ENCODE measurements at regions not wholly inside any gene's neighbourhood (a gene's known extent, or its start where the extent isn't known, plus 50 kb on each side); places are given as distances from the start of the nearest gene placed in this dataset.

DNA sequence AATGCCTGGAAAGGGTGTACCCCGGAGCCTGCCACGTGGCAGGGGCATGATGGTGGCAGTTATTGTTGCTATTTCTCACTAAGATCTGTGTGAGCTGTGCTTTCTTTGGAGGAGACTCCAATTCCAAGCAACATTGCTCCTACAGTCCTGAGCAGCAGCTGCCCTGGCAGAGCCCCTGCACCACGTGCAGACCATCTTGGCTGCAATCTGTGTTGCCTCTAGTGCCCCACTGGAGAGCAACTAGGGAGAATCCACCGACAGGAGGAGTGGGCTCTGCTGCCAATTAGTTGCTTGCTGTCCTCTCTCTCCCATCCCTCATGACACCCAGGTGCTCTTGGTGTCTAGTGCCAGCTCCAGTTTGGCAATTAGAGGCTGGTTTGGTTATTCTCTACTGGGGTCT, 116.0 kb downstream of the PXDC1 start:
- TF ChIP-seq, protein P1, sequence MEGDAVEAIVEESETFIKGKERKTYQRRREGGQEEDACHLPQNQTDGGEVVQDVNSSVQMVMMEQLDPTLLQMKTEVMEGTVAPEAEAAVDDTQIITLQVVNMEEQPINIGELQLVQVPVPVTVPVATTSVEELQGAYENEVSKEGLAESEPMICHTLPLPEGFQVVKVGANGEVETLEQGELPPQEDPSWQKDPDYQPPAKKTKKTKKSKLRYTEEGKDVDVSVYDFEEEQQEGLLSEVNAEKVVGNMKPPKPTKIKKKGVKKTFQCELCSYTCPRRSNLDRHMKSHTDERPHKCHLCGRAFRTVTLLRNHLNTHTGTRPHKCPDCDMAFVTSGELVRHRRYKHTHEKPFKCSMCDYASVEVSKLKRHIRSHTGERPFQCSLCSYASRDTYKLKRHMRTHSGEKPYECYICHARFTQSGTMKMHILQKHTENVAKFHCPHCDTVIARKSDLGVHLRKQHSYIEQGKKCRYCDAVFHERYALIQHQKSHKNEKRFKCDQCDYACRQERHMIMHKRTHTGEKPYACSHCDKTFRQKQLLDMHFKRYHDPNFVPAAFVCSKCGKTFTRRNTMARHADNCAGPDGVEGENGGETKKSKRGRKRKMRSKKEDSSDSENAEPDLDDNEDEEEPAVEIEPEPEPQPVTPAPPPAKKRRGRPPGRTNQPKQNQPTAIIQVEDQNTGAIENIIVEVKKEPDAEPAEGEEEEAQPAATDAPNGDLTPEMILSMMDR (IDR thresholded peaks at IDR 0.05; ENCODE audit: low read length) = no peak
- TF ChIP-seq EZH2 (optimal IDR thresholded peaks at IDR 0.05; ENCODE audit: low read depth, low read length) (no peak), EZH2phosphoT487 (IDR thresholded peaks at IDR 0.05; ENCODE audit: low read length) (no peak)
